Cardiac muscle cell (in vitro differentiated cells and primary cell): ENCODE measurements at regions not wholly inside any gene's neighbourhood (a gene's known extent, or its start where the extent isn't known, plus 50 kb on each side); places are given as distances from the start of the nearest gene placed in this dataset.

ENCODE experiments used
- DNase-seq, 2 donors: peaks; one replicate each; pipeline versions ENCODE4 v3.0.0 to v3.0.0-alpha.2; 2010 to 2017; ENCODE audit warnings: low read depth in 1 of 2, low spot score in 1 of 2
- H3K27ac ChIP-seq: fragments of 200-600 bp; sonication (generic); 2 replicates; pipeline ENCODE4 v1.5.1; 2016
- H3K27me3 ChIP-seq: fragments of 200-600 bp; sonication (generic); 2 replicates; pipeline ENCODE4 v1.6.0; 2016; ENCODE audit warnings: control low read depth
- H3K36me3 ChIP-seq: fragments of 200-600 bp; sonication (generic); 2 replicates; pipeline ENCODE4 v1.5.1; 2016; ENCODE audit warnings: control low read depth
- H3K4me1 ChIP-seq: fragments of 200-600 bp; sonication (generic); 2 replicates; pipeline ENCODE4 v1.8.1; 2017; ENCODE audit warnings: low read depth, mild to moderate bottlenecking, mixed run types
- H3K4me3 ChIP-seq: fragments of 200-600 bp; sonication (generic); 2 replicates; pipeline ENCODE4 v1.5.1; 2016; ENCODE audit warnings: mild to moderate bottlenecking
- H3K9me3 ChIP-seq: fragments of 200-600 bp; sonication (generic); 2 replicates; pipeline ENCODE4 v1.5.1; 2017; ENCODE audit warnings: low read depth, mild to moderate bottlenecking, control low read depth
- TF ChIP-seq, protein P1 (sequence below): IDR thresholded peaks from 2 replicates; pipeline ENCODE4 v1.5.1; 2012; ENCODE audit warnings: low read depth, mild to moderate bottlenecking, low read length

DNA sequence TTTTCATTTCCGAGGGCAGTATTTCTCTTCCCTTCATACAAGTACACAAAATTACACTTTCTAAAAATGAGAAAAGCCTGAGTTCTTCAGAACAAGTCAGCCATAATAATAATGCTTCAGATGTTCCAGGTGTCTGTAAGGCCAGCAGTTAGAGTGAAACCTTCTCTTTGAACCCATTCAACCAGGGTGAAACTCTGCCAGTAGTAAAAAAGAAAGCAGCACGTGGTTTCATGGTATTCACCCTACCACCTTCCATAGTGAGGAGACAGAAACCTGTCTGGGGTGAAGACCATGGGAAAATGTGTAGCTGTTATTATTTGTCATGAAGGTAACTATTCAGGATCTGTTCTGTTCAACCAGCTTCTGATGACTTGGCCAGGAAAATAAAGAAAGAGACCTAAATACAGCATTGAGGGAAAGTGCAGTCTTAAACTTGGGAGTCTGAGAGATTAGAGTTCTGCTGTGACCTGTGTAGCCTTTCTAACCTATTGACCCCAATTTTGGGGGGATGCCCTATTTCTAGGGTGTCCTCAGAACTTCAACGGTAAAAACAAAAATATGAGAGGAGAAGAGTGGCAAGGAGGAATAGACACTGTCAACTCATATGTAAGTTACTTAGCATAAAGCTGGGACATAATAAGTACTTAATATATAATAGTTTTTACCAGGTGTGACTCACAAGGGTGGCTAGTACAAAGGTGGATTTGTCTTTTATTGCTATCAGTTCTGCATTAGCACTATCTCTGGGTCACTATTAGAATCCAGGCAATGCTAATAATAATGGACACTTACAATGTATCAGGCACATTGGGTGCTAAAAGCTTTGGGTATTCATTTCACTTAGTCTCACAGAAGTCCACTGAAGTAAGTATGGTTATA lies 70.0 kb upstream of the TNFSF4 start:
- H3K36me3 ChIP-seq = no peaks in the 10 kb centered on the region
- no peak overlapping the region for H3K4me3 ChIP-seq
- H3K27ac ChIP-seq = no peak overlapping the region
- H3K9me3 ChIP-seq = no peaks in the 10 kb centered on the region
- no peak for DNase-seq
- no peaks in the 10 kb centered on the region for H3K4me1 ChIP-seq
- TF ChIP-seq, protein P1, sequence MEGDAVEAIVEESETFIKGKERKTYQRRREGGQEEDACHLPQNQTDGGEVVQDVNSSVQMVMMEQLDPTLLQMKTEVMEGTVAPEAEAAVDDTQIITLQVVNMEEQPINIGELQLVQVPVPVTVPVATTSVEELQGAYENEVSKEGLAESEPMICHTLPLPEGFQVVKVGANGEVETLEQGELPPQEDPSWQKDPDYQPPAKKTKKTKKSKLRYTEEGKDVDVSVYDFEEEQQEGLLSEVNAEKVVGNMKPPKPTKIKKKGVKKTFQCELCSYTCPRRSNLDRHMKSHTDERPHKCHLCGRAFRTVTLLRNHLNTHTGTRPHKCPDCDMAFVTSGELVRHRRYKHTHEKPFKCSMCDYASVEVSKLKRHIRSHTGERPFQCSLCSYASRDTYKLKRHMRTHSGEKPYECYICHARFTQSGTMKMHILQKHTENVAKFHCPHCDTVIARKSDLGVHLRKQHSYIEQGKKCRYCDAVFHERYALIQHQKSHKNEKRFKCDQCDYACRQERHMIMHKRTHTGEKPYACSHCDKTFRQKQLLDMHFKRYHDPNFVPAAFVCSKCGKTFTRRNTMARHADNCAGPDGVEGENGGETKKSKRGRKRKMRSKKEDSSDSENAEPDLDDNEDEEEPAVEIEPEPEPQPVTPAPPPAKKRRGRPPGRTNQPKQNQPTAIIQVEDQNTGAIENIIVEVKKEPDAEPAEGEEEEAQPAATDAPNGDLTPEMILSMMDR = no peak
- H3K27me3 ChIP-seq = no peaks in the 10 kb centered on the region

DNA sequence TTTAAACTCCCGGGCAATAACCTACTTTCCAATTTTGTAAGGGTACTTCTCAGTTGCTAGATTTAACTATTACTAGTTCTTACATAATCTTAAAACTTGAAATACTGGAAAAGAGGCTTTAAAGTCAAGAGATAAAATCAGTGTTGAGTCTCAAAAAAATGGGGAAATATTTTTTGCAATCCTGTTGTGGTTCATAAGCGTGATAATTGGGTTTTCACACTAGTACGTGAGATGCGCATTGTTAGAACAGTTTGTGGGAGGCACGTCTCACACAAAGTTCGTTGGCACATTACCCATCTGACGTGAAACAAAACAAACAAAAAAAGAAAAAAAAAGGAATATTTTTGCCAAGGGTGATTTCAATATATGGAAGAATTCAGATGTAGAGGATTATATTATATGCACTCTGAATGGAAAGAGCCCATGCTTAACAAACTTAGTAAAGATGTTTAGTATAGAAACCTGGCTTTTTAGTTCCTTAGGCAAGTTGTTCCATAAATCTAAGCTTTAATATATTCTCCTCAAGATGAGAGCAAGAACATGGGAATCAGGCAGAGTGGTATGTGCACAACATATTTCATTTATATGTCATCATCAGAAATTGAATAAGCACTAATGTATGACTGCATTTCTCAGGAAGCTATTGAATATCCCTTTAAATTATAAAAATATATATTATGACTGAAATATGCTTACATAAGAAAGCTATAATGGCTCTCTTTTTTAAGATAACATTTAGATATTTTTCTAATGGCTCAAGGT lies 73.9 kb upstream of the TNFSF4 start:
- H3K4me3 ChIP-seq = no peak overlapping the region
- no peak overlapping the region for H3K27ac ChIP-seq
- TF ChIP-seq, protein P1 = no peak
- H3K9me3 ChIP-seq = no peaks in the 10 kb centered on the region
- H3K36me3 ChIP-seq = no peaks in the 10 kb centered on the region
- DNase-seq = no peak
- H3K27me3 ChIP-seq = no peaks in the 10 kb centered on the region
- no peaks in the 10 kb centered on the region for H3K4me1 ChIP-seq

DNA sequence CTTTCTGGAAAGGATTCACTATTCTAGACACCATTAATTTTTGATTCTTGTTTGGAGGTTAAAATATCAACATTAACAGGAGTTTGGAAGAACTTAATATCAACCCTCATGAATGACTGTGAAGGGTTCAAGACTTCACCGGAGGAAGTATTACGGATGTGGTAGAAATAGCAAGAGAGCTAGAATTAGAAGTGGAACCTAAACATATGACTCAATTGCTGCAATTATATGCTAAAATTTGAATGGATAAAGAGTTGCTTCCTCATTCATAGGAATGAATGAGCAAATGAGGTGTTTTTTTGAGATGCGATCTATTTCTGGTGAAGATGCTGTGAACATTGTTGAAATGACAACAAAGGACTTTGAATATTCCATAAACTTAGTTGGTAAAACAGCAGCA lies 77.9 kb upstream of the TNFSF4 start:
- no peaks in the 10 kb centered on the region for H3K9me3 ChIP-seq
- H3K4me3 ChIP-seq = no peak overlapping the region
- TF ChIP-seq, protein P1 = no peak
- H3K27ac ChIP-seq = no peak overlapping the region
- no peaks in the 10 kb centered on the region for H3K36me3 ChIP-seq
- no peaks in the 10 kb centered on the region for H3K27me3 ChIP-seq
- no peaks in the 10 kb centered on the region for H3K4me1 ChIP-seq
- DNase-seq = no peak

DNA sequence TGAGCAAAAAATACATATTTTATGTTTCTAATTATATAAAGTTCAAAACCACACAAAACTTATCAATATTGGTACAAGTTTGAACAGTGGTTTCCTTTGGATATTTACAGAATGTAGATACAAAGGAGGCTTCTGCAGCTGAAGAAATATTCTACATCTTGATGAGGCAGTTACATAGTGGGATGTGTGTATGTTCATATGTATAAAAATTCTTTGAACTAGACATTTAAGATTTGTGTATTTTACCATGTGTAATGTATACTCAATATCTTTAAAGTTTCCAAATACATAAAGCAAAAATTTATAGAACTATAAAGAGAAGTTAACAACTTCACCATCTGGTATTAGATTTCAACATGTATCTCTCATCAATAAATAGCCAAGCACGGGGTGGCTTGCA lies 80.7 kb upstream of the TNFSF4 start:
- H3K27ac ChIP-seq = no peak overlapping the region
- no peaks in the 10 kb centered on the region for H3K27me3 ChIP-seq
- no peaks in the 10 kb centered on the region for H3K36me3 ChIP-seq
- no peaks in the 10 kb centered on the region for H3K4me1 ChIP-seq
- no peak for DNase-seq
- H3K9me3 ChIP-seq = no peaks in the 10 kb centered on the region
- TF ChIP-seq, protein P1 = no peak
- no peak overlapping the region for H3K4me3 ChIP-seq

DNA sequence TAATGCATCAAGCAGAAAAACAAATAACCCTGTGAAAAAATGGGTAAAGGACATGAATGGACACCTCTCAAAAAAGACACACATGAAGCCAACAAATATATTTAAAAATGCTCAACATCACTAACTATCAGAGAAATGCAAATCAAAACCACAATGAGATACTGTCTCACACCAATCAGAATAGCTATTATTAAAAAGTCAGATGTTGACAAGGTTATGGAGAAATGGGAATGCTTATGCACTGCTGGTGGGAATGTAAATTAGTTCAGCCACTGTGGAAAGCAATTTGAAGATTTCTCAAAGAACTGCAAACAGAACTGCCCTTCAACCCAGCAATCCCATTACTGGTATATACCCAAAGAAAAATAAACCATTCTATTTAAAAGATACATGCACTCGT lies 86.6 kb upstream of the TNFSF4 start:
- H3K9me3 ChIP-seq = no peaks in the 10 kb centered on the region
- TF ChIP-seq, protein P1 = no peak
- no peak overlapping the region for H3K27ac ChIP-seq
- H3K36me3 ChIP-seq = no peaks in the 10 kb centered on the region
- no peaks in the 10 kb centered on the region for H3K27me3 ChIP-seq
- H3K4me1 ChIP-seq = no peaks in the 10 kb centered on the region
- DNase-seq = no peak
- H3K4me3 ChIP-seq = no peak overlapping the region
